ENCODE measurements at regions not wholly inside any gene's neighbourhood (a gene's known extent, or its start where the extent isn't known, plus 50 kb on each side); places are given as distances from the start of the nearest gene placed in this dataset.

DNA sequence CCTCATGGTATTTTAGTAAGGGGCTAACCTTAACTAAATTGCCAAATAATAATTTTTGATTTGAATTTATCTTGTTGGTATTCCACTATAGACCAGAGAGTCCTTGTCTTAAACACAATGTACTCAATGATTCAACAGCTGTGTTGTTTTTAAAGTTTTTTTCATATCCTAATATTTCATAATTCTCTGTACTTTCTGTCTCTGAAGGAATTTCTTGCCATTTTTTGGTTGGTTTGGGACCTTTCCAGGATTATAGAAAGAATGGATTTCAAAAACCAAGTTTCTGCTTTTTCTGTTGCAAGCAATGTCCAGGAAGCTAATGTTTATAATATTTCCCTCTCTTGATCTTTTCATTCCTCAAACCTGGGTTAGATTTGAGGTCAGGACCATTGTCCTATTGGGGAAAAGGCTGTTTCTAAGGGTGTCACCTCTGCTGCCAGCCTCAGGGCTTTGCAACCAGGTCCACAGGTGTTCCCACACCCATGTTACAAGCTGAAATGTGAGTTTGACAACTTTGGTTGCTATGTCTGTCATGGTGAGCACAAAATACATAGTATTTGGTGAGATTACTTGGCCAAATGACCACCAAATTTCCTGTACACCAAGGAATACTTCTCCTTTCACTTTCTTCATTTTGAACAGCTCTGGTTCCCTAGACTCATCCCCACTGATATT lies 363.7 kb upstream of the RGMA start:
- no peak overlapping the region for H3K4me2 ChIP-seq (ENCODE audit: insufficient read depth in 1 of 2, low read depth in 2 of 2, low read length in 2 of 2)
- no peak for FAIRE-seq
- H3K36me3 ChIP-seq (ENCODE audit: control insufficient read depth in 2 of 4, insufficient read depth in 4 of 4, low read length in 3 of 4): no peaks in the 10 kb centered on the region
- H2AFZ ChIP-seq (ENCODE audit: low read length): no peak overlapping the region
- H3K4me1 ChIP-seq (replicated peaks in 1 of 4; ENCODE audit: control insufficient read depth in 3 of 4, insufficient read depth in 4 of 4, low read length in 3 of 4): peaks cover 0 to 9% (median 4%) of the 10 kb centered on the region in 4 experiments; a peak in 3 of 7 replicates
- H3K23me2 ChIP-seq (ENCODE audit: low read depth, low read length): no peaks in the 10 kb centered on the region
- no peak overlapping the region for H3K9ac ChIP-seq (replicated peaks in 1 of 4; ENCODE audit: extremely low read depth in 1 of 4, low read depth in 3 of 4, low read length in 3 of 4)
- H3K27me3 ChIP-seq (replicated peaks in 1 of 4; ENCODE audit: control insufficient read depth in 3 of 4, extremely low read depth in 1 of 4, insufficient read depth in 3 of 4, low read length in 3 of 4): no peaks in the 10 kb centered on the region
- H2BK12ac ChIP-seq (ENCODE audit: low read depth, low read length): no peak overlapping the region
- no peaks in the 10 kb centered on the region for H3K79me1 ChIP-seq (ENCODE audit: low read depth, low read length)
- CTCF ChIA-PET (ENCODE audit: partially characterized antibody): interaction anchor here (0.6 kb wide), 1 partner anchor 12 kb away, joined by 3 read pairs; no protein-coding TSS in a partner anchor
- H2AK5ac ChIP-seq (ENCODE audit: low read depth, low read length): no peak overlapping the region
- no peak overlapping the region for H4K8ac ChIP-seq (ENCODE audit: extremely low read depth, insufficient read depth, low read length)
- no peaks in the 10 kb centered on the region for H3K79me2 ChIP-seq (ENCODE audit: control insufficient read depth in 1 of 2, insufficient read depth in 2 of 2, low read length in 2 of 2)
- H2BK120ac ChIP-seq (replicated peaks; ENCODE audit: low read depth, low read length): no peak overlapping the region
- H3K9me3 ChIP-seq (ENCODE audit: insufficient read depth in 2 of 2, low read depth in 1 of 2, low read length in 1 of 2): no peaks in the 10 kb centered on the region
- no peak overlapping the region for H3K14ac ChIP-seq (ENCODE audit: insufficient read length)
- no peak overlapping the region for H2BK5ac ChIP-seq (ENCODE audit: low read depth, low read length)
- no peak overlapping the region for H3K27ac ChIP-seq (ENCODE audit: low read depth, low read length)
- no peak overlapping the region for H2BK20ac ChIP-seq (ENCODE audit: low read length)
- no peak for DNase-seq (ENCODE audit: low read depth in 1 of 2, low spot score in 2 of 2)
- POLR2A ChIA-PET (ENCODE audit: partially characterized antibody): no interaction called here
- H3K23ac ChIP-seq (ENCODE audit: insufficient read length): no peak overlapping the region
- no peaks in the 10 kb centered on the region for H4K20me1 ChIP-seq (replicated peaks in 1 of 2; ENCODE audit: control insufficient read depth in 1 of 2, insufficient read depth in 2 of 2, low read length in 2 of 2)
- no peak overlapping the region for H2BK15ac ChIP-seq (ENCODE audit: low read length)
- no peak overlapping the region for H3K56ac ChIP-seq (replicated peaks; ENCODE audit: insufficient read length, low read depth, low read length)
- H3K4ac ChIP-seq (replicated peaks; ENCODE audit: insufficient read length, low read depth, low read length): no peak overlapping the region
- no peak overlapping the region for H4K91ac ChIP-seq (replicated peaks; ENCODE audit: insufficient read length, low read length)
- no peak overlapping the region for H3K18ac ChIP-seq (ENCODE audit: extremely low read depth, low read length)
- H4K5ac ChIP-seq (ENCODE audit: insufficient read length, low read depth, low read length): no peak overlapping the region
- no peak overlapping the region for H3K4me3 ChIP-seq (ENCODE audit: extremely low read depth in 1 of 4, insufficient read depth in 2 of 4, low read depth in 3 of 4, low read length in 4 of 4)
- TF ChIP-seq KDM4A (IDR thresholded peaks at IDR 0.05; ENCODE audit: low read depth, low read length, severe bottlenecking): no peak
- TF ChIP-seq SUZ12 (IDR thresholded peaks at IDR 0.05; ENCODE audit: low read length): no peak
- no peak for TF ChIP-seq RFX5 (IDR thresholded peaks at IDR 0.05; ENCODE audit: borderline replicate concordance, low read depth, low read length)
- TF ChIP-seq KDM1A (IDR thresholded peaks at IDR 0.05; ENCODE audit: borderline replicate concordance, low read length): no peak
- no peak for TF ChIP-seq BRCA1 (IDR thresholded peaks at IDR 0.05; ENCODE audit: low read depth, low read length)
- TF ChIP-seq POU5F1 (IDR thresholded peaks at IDR 0.05; ENCODE audit: low read depth, low read length): no peak
- TF ChIP-seq YY1 (IDR thresholded peaks at IDR 0.05; ENCODE audit: low read depth, low read length): no peak
- TF ChIP-seq TBP (IDR thresholded peaks at IDR 0.05; ENCODE audit: low read depth, low read length): no peak
- no peak for TF ChIP-seq GTF2F1 (IDR thresholded peaks at IDR 0.05; ENCODE audit: borderline replicate concordance, low read depth, low read length)
- TF ChIP-seq RBBP5 (IDR thresholded peaks at IDR 0.05; ENCODE audit: borderline replicate concordance, low read depth, low read length): no peak
- no peak for TF ChIP-seq ASH2L (IDR thresholded peaks at IDR 0.05; ENCODE audit: low read length)

Data from H1 (cell line).